ENCODE measurements at regions not wholly inside any gene's neighbourhood (a gene's known extent, or its start where the extent isn't known, plus 50 kb on each side); places are given as distances from the start of the nearest gene placed in this dataset.

DNA sequence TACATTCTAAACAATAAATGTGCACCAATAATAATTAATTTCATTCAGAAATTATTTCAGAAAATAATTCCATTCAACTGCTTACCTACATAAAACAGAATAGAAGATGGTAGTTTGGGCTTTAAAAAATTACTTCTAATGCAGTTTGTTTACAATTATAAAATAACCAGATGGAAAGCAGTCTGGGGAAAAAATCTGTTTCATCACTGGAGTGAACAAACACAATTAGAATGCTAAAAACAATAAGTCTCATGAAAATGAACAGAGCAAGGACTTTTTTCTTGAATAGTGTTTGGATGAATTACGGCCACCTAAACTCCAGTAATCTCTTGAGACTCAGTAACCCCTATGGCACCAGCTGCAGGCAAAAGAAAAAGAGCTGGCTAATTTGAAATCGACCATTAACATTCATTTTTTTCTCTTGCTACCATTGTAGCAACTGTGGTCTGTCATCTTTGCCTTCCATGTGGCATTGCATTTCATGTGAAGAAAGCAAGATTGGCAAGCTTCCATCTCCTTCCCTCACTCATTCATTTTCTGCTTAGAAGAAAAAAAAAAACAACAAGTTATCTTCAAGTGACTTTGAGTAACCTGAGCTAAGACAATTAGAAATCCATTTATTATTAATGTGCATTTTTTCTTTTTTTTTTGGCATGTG is 88.4 kb upstream of the CEP85L start:
- no peak for TF ChIP-seq ELF4 (IDR thresholded peaks at IDR 0.05)
- no peak for TF ChIP-seq SP1 (IDR thresholded peaks at IDR 0.05)
- no peak for TF ChIP-seq BHLHE40 (IDR thresholded peaks at IDR 0.05; ENCODE audit: borderline replicate concordance)
- TF ChIP-seq, protein P1, sequence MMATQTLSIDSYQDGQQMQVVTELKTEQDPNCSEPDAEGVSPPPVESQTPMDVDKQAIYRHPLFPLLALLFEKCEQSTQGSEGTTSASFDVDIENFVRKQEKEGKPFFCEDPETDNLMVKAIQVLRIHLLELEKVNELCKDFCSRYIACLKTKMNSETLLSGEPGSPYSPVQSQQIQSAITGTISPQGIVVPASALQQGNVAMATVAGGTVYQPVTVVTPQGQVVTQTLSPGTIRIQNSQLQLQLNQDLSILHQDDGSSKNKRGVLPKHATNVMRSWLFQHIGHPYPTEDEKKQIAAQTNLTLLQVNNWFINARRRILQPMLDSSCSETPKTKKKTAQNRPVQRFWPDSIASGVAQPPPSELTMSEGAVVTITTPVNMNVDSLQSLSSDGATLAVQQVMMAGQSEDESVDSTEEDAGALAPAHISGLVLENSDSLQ (IDR thresholded peaks at IDR 0.05): no peak
- no peak for TF ChIP-seq FOXM1 (IDR thresholded peaks at IDR 0.05; ENCODE audit: borderline replicate concordance)
- no peak for TF ChIP-seq SUZ12 (IDR thresholded peaks at IDR 0.05)

Measured in HEK293T (cell line).